HG02870 (cell line): ENCODE measurements at regions not wholly inside any gene's neighbourhood (a gene's known extent, or its start where the extent isn't known, plus 50 kb on each side); places are given as distances from the start of the nearest gene placed in this dataset.
A peak's percentile ranks its signal among the peaks of the same experiment; 100 is the strongest.
"Not testable (repeated sequence)": the region's sequence is repeated elsewhere in the genome, so short reads cannot be mapped to it uniquely, and the experiment has no call there.

ENCODE experiments used
- ATAC-seq: cut with Tn5 transposase; IDR thresholded peaks from one replicate; pipeline ENCODE4 v1.9.1; 2021; ENCODE audit warnings: mild to moderate bottlenecking, moderate library complexity; ENCODE audit not compliant: unreplicated experiment

DNA sequence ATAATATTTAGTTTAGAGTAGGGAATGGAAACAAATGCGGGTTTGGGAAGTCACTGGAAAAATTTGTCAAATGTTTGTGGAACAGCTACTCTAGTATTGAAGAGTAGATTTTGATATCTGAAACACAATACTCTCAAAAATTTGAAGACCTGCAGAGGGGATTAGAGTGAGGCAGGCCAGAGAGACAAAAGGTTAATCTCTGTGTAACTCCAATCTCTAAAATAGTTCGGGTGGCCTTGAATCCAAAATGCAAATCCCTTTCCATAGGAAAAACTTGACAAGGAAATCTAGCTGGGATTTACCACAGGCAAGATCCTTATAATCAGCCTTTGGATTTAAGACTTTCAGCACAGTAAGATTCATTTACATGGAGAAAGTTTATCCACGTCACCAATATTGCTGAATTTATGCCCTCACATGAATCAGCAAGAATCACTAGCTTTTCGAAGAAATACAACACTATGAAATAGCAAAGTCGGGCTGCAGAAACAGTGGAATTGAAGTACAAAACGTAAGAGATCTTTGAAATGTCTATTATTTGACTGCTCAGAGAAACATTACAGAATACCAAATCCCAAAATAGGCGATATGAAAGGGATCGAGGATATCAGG is 423.7 kb upstream of the ZNF804A start:
- no peak for ATAC-seq

DNA sequence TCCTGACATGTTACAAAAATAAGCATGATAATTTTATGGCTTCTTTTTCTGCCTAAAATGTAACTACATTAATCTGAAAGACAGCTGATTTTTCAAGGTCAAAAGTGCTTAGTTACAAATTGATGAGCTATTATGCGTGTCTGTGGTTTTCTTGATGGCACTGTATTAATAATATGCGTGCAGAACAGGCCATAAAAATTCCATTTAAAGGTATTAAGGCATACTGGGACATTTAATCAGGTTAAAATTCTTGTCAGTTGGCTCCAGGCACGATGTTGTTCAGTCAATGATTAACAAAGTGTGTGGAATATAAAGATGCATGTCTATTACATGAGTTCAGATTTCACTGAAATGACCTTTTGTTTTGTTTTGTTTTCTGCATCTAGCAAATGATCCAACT is 420.1 kb upstream of the ZNF804A start:
- ATAC-seq: no peak

DNA sequence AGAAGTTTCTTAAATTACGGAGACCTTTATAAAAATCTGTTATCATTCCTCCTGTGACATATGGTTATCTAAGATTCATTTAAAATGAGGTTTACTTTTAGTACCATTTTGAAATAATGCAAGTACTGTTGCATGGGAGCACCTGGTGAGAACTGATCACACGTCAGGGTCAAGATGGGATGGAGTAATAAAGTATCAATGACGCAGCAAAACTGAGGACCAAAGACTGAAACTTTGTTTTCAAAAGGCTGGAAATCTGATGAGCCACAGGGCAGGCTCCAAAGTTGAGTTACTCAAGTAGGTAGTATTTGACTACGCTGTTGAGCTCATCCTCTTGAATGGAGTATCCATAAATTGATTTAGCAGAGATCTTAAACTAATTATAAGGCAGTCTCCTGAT is 411.9 kb upstream of the ZNF804A start:
- no peak for ATAC-seq

DNA sequence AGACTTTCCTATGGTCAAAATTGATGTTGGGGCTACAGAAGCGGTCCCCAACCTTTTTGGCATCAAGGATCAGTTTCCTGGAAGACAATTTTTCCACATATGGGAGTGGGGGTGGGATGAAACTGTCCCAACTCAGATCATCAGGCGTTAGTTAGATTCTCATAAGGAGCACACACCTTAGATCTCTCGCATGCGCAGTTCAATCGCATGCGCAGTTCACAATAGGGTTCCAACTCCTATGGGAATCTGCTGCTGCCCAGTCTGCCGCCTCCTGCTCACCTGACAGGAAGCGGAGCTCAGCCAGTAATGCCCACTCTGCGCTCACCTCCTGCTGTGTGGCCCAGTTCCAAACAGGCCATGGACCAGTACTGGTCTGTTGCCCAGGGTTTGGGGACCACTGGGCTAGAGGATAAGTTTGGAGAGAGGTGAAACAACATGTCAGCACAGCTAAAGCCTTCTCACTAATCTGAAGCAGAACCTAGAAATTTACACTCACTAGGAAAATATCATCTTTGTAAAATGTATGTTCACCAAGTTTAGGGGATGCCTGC is 410.8 kb upstream of the ZNF804A start:
- ATAC-seq: no peak

DNA sequence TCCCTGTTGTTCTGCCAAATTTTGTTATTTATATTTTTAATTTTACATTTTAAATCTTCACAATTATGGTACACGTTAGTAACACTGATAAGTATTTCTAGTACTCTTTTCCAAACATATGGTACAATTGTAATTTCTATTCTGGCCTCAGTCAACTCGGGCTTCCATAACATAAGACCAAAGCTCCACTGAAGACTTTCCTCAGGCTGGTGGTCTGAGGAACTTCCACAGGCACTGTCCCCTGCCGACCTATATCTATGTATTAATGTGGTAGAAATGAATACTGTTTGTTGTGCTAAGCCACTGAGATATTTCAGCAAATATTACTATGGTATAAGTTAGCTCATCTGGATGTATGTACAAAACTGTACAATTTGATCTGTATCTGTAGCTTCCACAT is 407.6 kb upstream of the ZNF804A start:
- no peak for ATAC-seq

DNA sequence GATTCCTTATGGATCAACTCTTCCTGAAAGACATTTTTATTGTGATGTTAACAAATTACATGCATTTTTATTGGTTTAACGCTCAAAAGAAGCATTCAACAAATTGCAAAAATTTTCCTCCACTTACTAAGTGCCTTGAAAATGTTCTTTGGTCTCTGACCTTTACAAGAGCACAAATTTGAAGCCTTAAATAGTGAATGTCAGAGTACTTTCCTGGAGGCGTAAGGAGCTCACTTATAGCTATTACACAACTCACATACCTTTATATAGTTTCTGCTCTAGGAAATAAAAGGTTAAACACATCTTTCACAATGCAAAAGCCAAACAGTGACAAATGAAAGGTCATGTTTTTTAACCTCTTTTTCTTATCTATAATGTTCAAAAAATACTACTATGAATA is 405.7 kb upstream of the ZNF804A start:
- ATAC-seq: no peak

DNA sequence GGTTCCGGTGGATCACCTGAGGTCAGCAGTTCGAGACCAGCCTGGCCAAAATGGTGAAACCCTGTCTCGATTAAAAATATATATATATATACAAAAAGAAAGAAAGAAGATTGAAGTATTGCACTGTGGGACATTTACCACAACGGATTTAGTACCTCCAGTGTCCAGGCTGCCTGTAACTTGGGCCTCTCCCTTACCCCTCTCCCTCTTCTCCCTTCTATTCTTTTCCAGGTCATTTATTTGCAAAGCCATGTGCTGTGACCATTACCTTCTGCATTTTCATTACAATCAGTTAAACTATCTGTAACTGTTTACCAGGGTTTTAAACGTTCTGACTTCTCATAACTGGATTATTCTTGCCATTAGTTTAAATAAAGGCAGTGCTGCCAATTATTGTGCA is 400.9 kb upstream of the ZNF804A start:
- no peak for ATAC-seq

DNA sequence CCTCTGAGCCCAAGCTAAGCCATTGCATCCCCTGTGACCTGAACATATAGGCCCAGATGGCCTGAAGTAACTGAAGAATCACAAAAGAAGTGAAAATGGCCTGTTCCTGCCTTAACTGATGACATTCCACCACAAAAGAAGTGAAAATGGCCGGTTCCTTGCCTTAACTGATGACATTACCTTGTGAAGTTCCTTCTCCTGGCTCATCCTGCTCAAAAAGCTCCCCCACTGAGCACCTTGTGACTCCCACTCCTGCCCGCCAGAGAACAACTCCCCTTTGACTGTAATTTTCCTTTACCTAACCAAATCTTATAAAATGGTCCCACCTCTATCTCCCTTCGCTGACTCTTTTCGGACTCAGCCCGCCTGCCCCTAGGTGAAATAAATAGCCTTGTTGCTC is 399.5 kb upstream of the ZNF804A start:
- ATAC-seq: not testable (repeated sequence)

DNA sequence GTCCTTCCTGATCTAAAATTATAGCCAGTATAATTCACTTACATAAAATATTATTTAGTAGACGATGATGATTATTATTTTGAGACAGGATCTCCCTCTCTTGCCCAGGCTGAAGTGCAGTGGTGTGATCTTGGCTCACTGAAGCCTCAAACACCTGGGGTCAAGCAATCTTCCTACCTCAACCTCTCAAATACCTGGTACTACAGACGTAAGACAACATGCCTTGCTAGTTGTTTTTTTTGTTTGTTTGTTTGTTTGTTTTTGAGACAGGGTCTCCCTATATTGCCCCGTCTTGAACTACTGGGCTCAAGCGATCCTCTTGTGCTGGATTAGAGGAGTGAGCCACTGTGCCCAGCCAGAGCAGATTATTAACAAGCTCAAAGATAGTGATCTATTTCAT is 399.1 kb upstream of the ZNF804A start:
- ATAC-seq: no peak

DNA sequence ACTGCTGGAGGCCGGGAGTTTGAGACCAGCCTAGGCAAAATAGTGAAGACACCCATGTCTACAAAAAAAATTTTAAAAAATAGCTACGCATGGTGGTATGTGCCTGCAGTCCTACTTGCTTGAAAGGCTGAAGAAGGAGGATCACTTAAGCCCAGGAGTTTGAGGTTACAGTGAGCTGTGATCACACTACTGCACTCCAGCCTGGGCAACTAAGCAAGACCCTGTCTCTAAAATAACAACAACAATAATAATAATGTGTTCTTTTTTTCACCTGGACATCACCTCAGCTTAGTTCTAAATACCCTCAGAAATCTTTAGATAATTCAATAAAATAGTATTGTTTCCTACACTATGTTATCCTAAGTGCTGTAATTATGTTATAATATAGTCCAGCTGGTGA is 397.1 kb upstream of the ZNF804A start:
- ATAC-seq: no peak

DNA sequence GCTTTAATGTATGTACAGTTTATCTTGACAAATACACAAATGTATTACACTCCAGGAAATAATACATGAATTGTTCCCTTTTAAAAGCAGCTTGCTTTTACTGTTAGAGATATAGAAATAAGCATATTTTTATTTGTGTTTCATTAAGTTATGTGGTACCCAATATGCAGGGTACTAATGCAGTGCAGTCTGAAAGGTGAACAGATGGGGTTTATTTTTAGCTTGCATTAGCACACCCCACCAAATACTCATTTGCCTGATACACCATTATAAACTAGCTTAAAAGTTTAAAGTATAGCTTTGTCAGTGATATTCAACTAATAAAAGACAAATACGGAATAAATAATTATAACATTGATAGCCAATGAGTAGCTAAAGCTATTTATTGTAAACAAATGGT is 394.7 kb upstream of the ZNF804A start:
- ATAC-seq: no peak

DNA sequence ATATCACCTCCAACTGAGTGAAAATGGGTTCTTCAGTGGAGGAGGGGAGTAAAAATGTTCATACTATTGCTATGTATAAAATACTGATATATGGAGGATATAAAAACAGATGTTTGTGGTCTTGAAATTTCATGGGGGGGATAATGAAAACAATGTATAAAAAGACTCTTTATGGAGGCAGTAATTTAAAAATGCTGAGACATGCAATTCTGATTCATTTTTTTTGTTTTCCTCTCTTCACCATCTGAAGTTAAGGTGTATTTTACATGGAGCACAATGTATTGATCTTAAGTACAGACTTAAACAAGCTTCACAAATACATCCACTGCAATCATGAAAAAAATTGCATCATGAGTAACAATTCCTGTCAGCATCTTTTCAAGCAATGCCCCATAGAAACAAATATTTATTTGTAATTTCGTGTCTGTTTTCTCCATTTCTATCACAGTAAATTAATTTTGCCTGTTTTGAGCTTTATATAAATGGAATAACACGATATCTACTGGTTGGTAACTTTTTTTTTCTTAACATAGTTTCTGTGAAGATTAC is 393.2 kb upstream of the ZNF804A start:
- ATAC-seq: no peak

DNA sequence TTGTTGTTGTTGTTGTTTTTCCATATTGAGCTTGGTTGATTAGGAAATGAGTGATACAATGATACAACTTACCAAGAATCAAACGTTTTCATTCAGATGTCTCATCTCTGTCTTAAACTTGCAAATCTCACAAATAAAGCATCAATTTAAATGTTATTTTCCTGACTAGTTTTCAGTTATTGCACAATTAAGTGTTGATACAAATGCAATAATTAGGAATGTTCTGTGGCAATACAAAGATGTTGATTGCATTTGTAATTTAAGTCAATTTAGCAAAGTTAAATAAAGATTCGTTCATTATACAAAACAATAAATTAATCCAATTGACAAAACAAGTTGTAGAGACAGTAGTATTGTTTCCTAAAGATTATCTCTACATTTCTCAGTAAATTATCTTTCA is 392.3 kb upstream of the ZNF804A start:
- ATAC-seq: no peak

DNA sequence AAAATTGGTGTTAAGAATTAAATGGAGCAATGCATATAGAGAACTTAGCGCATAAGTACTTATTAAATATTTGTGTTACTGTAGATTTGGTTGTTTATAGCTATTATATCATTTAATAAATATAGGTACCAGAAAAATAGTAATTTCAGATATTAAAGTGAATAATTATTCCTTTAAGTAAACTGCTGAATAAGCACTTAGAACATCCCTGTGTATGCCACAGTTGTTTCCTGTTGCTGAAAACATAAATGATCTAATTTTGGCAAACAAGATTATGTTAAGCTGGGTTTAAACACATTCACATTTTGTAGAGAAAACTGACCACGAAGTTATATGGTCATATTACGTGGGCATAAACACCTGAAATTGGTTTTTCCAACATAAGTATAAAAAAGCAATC is 388.0 kb upstream of the ZNF804A start:
- no peak for ATAC-seq

DNA sequence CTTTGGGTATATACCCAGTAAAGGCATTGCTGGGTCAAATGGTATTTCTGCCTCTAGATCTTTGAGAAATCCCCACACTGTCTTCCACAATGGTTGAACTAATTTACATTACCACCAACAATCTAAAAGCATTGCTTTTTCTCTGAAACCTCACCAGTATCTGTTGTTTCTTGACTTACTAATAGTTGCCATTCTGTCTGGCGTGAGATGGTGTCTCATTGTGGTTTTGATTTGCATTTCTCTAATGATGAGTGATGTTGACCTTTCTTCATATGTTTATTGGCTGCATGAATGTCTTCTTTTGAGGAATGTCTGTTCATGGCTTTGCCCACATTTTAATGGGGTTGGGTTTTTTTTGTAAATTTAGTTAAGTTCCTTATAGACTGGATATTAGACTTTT is 382.6 kb upstream of the ZNF804A start:
- peak; percentile 74 for ATAC-seq

DNA sequence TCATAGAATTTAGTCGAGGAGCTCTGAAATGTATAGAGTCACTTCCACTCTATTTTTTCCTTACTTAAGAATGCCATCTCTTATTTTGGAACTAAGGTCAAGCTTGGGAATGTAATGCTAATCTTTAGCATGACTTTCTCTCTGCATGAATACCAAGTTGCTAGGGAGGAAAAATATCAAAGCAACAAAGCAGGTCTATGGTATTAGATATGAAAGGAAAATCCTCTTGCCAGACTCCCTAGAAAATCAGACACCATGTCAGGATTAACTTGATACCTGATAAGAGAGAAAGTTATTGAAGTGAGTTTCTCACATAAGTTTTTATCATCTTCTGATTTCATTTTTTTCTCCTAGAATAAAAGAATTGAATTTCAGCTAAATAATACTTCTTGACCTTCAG is 341.7 kb upstream of the ZNF804A start:
- ATAC-seq: no peak

DNA sequence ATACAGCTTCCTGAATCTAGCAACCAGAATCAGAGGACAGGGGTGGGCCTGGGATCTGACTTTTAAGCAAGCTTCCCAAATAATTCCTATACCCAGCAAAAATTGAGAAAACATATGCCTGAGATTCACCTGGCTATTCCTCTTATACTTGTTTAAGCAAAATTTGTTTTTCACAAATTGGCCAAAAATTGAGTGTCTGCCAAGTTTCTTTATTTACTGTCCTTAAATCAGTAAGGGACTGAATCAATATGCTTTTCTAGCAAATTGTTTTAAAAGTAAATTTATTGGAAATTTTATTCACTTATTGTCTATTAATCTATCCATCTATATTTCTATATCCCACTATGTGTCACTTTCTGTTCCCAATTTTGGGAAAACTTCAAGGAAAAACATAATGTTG is 337.0 kb upstream of the ZNF804A start:
- no peak for ATAC-seq

DNA sequence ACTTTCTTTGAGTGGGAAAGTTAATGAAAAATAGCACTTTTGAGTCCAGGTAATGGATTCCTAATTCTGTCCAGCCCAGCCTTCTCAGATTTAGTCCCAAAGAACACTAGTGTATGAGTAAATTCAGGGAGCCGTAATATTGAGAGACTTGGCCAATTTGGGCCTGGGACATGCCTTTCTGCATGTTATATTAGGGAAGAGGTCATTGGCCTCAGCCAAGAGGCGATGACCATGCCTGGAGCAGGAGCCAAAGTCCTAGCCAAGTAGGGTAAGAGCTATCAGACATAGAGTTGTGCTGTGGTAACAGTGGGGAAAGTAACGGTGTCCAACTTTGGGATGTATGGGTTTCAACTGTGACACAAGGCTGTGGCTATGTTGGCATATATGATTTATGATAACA is 336.5 kb upstream of the ZNF804A start:
- no peak for ATAC-seq

DNA sequence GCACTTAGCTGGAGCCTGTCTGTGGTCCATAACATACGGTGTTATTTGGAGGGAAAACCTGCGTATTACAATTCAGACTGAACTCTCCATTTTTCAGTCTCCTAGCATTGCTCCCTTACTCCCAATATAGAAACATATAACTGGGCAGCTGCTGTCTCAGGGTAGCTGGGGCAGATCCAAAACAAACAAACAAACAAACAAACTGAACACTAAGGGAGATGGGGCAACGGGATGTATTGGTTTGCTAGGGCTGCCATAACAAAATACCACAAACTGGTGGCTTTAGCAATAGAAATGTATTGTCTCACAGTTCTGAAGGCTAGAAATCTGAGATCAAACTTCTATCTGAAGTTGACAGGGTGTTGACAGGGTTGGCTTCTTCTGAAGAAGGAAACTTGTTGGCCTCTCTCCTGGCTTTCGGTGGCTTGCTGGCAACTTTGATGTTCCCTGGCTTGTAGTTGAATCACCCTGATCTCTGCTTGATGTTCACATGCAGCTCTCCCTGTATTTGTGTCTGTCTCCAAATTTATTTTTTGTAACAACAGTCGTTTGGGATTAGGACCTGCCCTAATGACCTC is 329.3 kb upstream of the ZNF804A start:
- no peak for ATAC-seq

DNA sequence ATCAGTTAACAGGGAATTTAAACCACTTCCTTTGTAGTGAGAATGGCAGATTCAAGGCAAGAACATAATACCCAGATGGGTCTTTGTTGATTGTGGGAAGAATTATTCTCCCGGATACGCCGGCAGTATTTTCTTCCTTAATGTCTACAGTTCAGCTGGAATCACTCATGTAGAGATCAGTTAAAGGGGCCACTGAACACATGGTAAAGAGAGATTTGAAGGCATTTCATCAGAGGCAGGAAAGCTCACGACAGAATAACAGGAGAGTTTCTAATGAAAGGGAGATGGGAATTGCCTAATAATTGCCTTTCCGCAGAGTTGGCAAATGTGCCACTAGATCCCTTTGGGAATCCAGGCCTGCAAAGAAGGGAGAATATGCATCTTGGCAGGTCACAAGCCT is 327.7 kb upstream of the ZNF804A start:
- ATAC-seq: no peak

DNA sequence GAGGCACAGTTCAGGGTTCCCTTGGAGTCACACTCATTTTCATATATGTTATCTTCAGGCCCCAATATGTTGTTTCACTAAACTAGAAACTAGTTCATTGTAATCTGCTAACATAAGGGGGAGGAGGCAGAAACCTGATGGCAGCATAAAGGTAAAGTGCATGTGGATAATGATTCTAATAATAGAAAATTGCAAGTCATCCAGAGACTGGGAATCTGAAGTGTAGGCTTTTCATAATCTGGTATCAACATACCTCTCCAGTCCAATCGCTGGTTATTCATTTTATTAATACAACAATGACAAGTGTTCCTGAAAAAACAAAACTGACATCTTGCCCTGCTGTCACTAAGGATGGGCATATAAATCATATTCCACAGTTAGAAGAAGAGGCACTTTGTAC is 326.3 kb upstream of the ZNF804A start:
- ATAC-seq: no peak

DNA sequence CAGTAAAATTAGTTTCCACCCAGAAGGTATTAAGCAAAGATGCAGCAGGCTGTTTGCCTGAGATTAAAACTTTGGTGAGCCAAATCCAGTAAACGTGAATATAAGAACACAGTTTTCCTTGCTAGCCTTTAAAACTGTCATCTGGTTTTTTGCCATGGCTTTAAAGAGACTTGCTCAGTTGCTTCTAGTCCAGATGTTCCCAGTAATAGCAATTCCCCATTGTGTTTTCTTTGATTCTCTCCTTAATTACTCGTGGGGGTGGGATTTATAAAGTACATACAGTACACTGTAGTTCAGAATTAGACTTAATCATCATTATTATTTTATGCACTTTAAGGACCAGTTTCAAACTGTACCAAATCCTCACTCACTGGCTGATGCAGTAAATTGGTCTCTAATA is 303.5 kb upstream of the ZNF804A start:
- no peak for ATAC-seq

DNA sequence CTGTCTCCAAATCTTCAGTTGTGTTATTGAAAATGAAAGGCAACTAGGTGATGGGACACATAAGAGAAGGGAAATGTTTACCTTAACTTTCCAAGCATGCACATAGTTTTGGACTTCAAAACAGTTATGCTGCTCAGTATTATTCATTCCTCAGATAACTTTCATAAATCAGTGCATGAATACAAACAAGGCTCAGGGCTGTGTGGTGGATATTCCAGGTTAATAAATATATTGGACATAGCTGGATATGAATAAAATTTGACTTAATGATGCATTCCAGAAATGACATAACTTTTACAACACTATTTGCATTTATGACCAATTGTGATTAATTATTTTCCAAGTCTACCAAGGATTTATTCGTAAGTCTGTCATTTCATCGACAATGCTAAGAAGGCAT is 301.2 kb upstream of the ZNF804A start:
- no peak for ATAC-seq
